K562 (cell line): ENCODE measurements at regions not wholly inside any gene's neighbourhood (a gene's known extent, or its start where the extent isn't known, plus 50 kb on each side); places are given as distances from the start of the nearest gene placed in this dataset.

ENCODE experiments used
- BRCA1 ChIP-seq, 2 experiments: fragments of 450-650 bp in 1 of 2; sonication (generic) in 1 of 2; formaldehyde crosslinking in 1 of 2; IDR thresholded peaks; 2 replicates each; pipeline versions ENCODE4 v1.5.0 to v1.6.1; 2017 to 2020; ENCODE audit warnings: mild to moderate bottlenecking in 1 of 2, missing genetic modification reagents in 1 of 2
- CTCF ChIP-seq, 3 experiments: IDR thresholded peaks in 2 of 3; conservative IDR thresholded peaks in 1 of 3; 2 replicates each; pipeline ENCODE4 v1.5.1; 2011 to 2012; ENCODE audit warnings: low read length in 3 of 3, mild to moderate bottlenecking in 3 of 3, control low read depth in 2 of 3, improper control_type of control experiment in 1 of 3, inconsistent platforms in 1 of 3, low read depth in 1 of 3, mixed read lengths in 1 of 3, moderate library complexity in 1 of 3; ENCODE audit not compliant: insufficient read depth in 2 of 3
- ESRRA ChIP-seq: fragments of 450-650 bp; IDR thresholded peaks from 2 replicates; pipeline ENCODE4 v1.6.1; 2014; ENCODE audit warnings: low read depth, mild to moderate bottlenecking, moderate library complexity, borderline replicate concordance
- MTA2 ChIP-seq: fragments of 450-650 bp; IDR thresholded peaks from 2 replicates; pipeline ENCODE4 v1.6.1; 2016; ENCODE audit warnings: low read depth
- NCOA2 ChIP-seq, 2 experiments: fragments of 450-650 bp; IDR thresholded peaks; 2 replicates each; pipeline ENCODE4 v1.6.1; 2018; ENCODE audit warnings: mild to moderate bottlenecking in 2 of 2, moderate library complexity in 1 of 2; ENCODE audit not compliant: partially characterized antibody in 2 of 2
- POLR2A ChIP-seq: fragments of 450-650 bp; conservative IDR thresholded peaks from 2 replicates; pipeline ENCODE4 v1.6.1; 2016
- RBFOX2 ChIP-seq: fragments of 200-400 bp; formaldehyde crosslinking; IDR thresholded peaks from 2 replicates; pipeline ENCODE4 v1.6.1; 2017; ENCODE audit warnings: low read depth, mild to moderate bottlenecking, low read length, moderate library complexity
- SMARCB1 ChIP-seq: IDR thresholded peaks from 2 replicates; pipeline ENCODE4 v1.6.1; 2011; ENCODE audit warnings: improper control_type of control experiment, low read depth; ENCODE audit not compliant: insufficient read length
- ZFPM2 ChIP-seq: fragments of 250-450 bp; sonication (Bioruptor Pico); IDR thresholded peaks from 2 replicates; pipeline ENCODE4 v1.5.1; 2022; ENCODE audit warnings: mild to moderate bottlenecking
- ZFX ChIP-seq: sonication (generic); formaldehyde crosslinking; IDR thresholded peaks from 2 replicates; pipeline ENCODE4 v1.8.0; 2022; ENCODE audit warnings: mild to moderate bottlenecking, missing genetic modification reagents, moderate library complexity
- ZNF780A ChIP-seq: fragments of 250-450 bp; sonication (Bioruptor Pico); IDR thresholded peaks from 2 replicates; pipeline ENCODE4 v1.5.0; 2021; ENCODE audit warnings: mild to moderate bottlenecking
- TF ChIP-seq, protein P1 (sequence below), 2 experiments: fragments of 450-650 bp; formaldehyde crosslinking in 1 of 2; IDR thresholded peaks; 2 replicates each; pipeline versions ENCODE4 v1.4.0 to v1.6.1; 2014 to 2020; ENCODE audit warnings: mild to moderate bottlenecking in 2 of 2, borderline replicate concordance in 1 of 2, low read depth in 1 of 2

- TF ChIP-seq ZNF780A (CRISPR knock-in tag) (no peak), MTA2 (no peak), RBFOX2 (no peak), NCOA2 (IDR thresholded peaks at IDR 0.05; ENCODE audit: partially characterized antibody in 2 of 2) (no peak), SMARCB1 (no peak), ESRRA (no peak), CTCF (IDR thresholded peaks at IDR 0.05 in 2 of 3, conservative IDR thresholded peaks at IDR 0.05 in 1 of 3; ENCODE audit: insufficient read depth in 2 of 3, low read depth in 1 of 3, low read length in 3 of 3) (no peak), BRCA1 (IDR thresholded peaks at IDR 0.05) (no peak), BRCA1 (CRISPR knock-in tag; IDR thresholded peaks at IDR 0.05) (no peak), POLR2A (no peak), ZFPM2 (CRISPR knock-in tag) (no peak), ZFX (CRISPR knock-in tag) (no peak)
- TF ChIP-seq, protein P1, sequence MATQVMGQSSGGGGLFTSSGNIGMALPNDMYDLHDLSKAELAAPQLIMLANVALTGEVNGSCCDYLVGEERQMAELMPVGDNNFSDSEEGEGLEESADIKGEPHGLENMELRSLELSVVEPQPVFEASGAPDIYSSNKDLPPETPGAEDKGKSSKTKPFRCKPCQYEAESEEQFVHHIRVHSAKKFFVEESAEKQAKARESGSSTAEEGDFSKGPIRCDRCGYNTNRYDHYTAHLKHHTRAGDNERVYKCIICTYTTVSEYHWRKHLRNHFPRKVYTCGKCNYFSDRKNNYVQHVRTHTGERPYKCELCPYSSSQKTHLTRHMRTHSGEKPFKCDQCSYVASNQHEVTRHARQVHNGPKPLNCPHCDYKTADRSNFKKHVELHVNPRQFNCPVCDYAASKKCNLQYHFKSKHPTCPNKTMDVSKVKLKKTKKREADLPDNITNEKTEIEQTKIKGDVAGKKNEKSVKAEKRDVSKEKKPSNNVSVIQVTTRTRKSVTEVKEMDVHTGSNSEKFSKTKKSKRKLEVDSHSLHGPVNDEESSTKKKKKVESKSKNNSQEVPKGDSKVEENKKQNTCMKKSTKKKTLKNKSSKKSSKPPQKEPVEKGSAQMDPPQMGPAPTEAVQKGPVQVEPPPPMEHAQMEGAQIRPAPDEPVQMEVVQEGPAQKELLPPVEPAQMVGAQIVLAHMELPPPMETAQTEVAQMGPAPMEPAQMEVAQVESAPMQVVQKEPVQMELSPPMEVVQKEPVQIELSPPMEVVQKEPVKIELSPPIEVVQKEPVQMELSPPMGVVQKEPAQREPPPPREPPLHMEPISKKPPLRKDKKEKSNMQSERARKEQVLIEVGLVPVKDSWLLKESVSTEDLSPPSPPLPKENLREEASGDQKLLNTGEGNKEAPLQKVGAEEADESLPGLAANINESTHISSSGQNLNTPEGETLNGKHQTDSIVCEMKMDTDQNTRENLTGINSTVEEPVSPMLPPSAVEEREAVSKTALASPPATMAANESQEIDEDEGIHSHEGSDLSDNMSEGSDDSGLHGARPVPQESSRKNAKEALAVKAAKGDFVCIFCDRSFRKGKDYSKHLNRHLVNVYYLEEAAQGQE (IDR thresholded peaks at IDR 0.05; ENCODE audit: borderline replicate concordance): no peak
- TF ChIP-seq, protein P1 (CRISPR knock-in tag; IDR thresholded peaks at IDR 0.05; ENCODE audit: low read depth): no peak
Observed at GRCh38 chr7:67821116-67821515, 824.5 kb downstream of the TYW1 start.
